Upper lobe of left lung (tissue), 4 donors: ENCODE measurements at regions not wholly inside any gene's neighbourhood (a gene's known extent, or its start where the extent isn't known, plus 50 kb on each side); places are given as distances from the start of the nearest gene placed in this dataset.

Source experiments
- POLR2A ChIP-seq, 4 donors: fragments of 450-650 bp; IDR thresholded peaks; one replicate each; pipeline ENCODE4 v1.5.1; 2016 to 2017; ENCODE audit warnings: antibody characterized with exemption in 4 of 4, mild to moderate bottlenecking in 2 of 4
- POLR2AphosphoS5 ChIP-seq, 2 donors: sonication (generic); formaldehyde crosslinking; IDR thresholded peaks; one replicate each; pipeline ENCODE4 v1.5.1; 2017; ENCODE audit warnings: antibody characterized with exemption in 2 of 2
- TF ChIP-seq, protein P1 (sequence below), 6 experiments: fragments of 450-650 bp in 4 of 6; fragments of 200-600 bp in 2 of 6; sonication (generic) in 2 of 6; IDR thresholded peaks; one replicate each; pipeline ENCODE4 v1.5.1; 2016 to 2019; ENCODE audit warnings: antibody characterized with exemption in 6 of 6

DNA sequence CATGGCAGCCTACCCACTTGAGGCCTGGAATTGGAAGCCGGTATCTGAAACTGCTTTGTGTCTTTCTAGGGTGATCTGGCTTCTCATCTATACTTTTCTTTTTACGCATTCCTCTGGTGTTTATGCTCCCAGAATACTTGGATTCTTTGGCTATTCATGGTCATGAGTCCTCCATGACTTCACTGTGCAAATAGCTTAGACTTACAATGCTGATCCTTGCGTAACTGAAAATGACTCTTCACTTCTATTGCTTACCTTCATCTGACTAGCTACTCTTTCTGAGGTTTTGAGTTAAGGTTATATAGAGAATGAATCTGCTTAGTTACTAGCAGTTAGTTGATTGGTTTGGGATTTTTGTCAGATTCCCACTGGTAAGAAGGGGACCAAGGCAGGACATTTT is 121.7 kb upstream of the NOVA1 start:
- TF ChIP-seq POLR2A (IDR thresholded peaks at IDR 0.05) (no peak), POLR2AphosphoS5 (IDR thresholded peaks at IDR 0.05) (no peak)
- TF ChIP-seq, protein P1, sequence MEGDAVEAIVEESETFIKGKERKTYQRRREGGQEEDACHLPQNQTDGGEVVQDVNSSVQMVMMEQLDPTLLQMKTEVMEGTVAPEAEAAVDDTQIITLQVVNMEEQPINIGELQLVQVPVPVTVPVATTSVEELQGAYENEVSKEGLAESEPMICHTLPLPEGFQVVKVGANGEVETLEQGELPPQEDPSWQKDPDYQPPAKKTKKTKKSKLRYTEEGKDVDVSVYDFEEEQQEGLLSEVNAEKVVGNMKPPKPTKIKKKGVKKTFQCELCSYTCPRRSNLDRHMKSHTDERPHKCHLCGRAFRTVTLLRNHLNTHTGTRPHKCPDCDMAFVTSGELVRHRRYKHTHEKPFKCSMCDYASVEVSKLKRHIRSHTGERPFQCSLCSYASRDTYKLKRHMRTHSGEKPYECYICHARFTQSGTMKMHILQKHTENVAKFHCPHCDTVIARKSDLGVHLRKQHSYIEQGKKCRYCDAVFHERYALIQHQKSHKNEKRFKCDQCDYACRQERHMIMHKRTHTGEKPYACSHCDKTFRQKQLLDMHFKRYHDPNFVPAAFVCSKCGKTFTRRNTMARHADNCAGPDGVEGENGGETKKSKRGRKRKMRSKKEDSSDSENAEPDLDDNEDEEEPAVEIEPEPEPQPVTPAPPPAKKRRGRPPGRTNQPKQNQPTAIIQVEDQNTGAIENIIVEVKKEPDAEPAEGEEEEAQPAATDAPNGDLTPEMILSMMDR (IDR thresholded peaks at IDR 0.05) = no peak
